Subcutaneous abdominal adipose tissue (tissue), 5 donors: ENCODE measurements at regions not wholly inside any gene's neighbourhood (a gene's known extent, or its start where the extent isn't known, plus 50 kb on each side); places are given as distances from the start of the nearest gene placed in this dataset.

Source experiments
- H3K27ac ChIP-seq: one replicate; pipeline ENCODE4 v1.7.0; 2013; ENCODE audit warnings: low read depth, mild to moderate bottlenecking, inconsistent platforms, low read length, moderate library complexity
- H3K27me3 ChIP-seq, 5 donors: one replicate each; pipeline ENCODE4 v1.7.0; 2013; ENCODE audit warnings: low read length in 5 of 5, inconsistent platforms in 1 of 5; ENCODE audit not compliant: control insufficient read depth in 5 of 5, insufficient read depth in 4 of 5
- H3K36me3 ChIP-seq, 5 donors: one replicate each; pipeline ENCODE4 v1.7.0; 2013; ENCODE audit warnings: low read length in 5 of 5; ENCODE audit not compliant: control insufficient read depth in 5 of 5, insufficient read depth in 5 of 5
- H3K4me1 ChIP-seq, 5 donors: one replicate each; pipeline ENCODE4 v1.7.0; 2013; ENCODE audit warnings: low read length in 5 of 5, mild to moderate bottlenecking in 3 of 5, moderate library complexity in 1 of 5; ENCODE audit not compliant: control insufficient read depth in 5 of 5, insufficient read depth in 5 of 5
- H3K4me3 ChIP-seq, 5 donors: one replicate each; pipeline ENCODE4 v1.7.0; 2013; ENCODE audit warnings: low read length in 5 of 5, low read depth in 1 of 5
- H3K9ac ChIP-seq, 5 donors: one replicate each; pipeline ENCODE4 v1.7.0; 2013; ENCODE audit warnings: low read length in 5 of 5, mild to moderate bottlenecking in 4 of 5, moderate library complexity in 3 of 5
- H3K9me3 ChIP-seq, 5 donors: one replicate each; pipeline ENCODE4 v1.7.0; 2013; ENCODE audit warnings: low read length in 5 of 5; ENCODE audit not compliant: control insufficient read depth in 5 of 5
- donor health status: healthy.
- donor health status: healthy.
- donor health status: healthy.
- donor health status: healthy.
- donor health status: healthy.

- Histone ChIP-seq H3K4me3 (no peak overlapping the region), H3K27ac (no peak overlapping the region), H3K27me3 (no peaks in the 10 kb centered on the region), H3K9me3 (no peaks in the 10 kb centered on the region), H3K36me3 (no peaks in the 10 kb centered on the region), H3K4me1 (peaks cover 0 to 6% (median 0%) of the 10 kb centered on the region in 5 donors), H3K9ac (no peak overlapping the region)
Observed at GRCh38 chr13:74907788-74908187, 574.2 kb downstream of the TBC1D4 start.

GRCh38 chr13:74904556-74904955, 577.4 kb downstream of the TBC1D4 start:
- no peak overlapping the region for H3K4me3 ChIP-seq
- H3K4me1 ChIP-seq = peaks cover 0 to 6% (median 0%) of the 10 kb centered on the region in 5 donors
- no peaks in the 10 kb centered on the region for H3K36me3 ChIP-seq
- no peaks in the 10 kb centered on the region for H3K9me3 ChIP-seq
- no peak overlapping the region for H3K9ac ChIP-seq
- no peak overlapping the region for H3K27ac ChIP-seq
- H3K27me3 ChIP-seq = no peaks in the 10 kb centered on the region

- no peaks in the 10 kb centered on the region for H3K9me3 ChIP-seq
- no peaks in the 10 kb centered on the region for H3K36me3 ChIP-seq
- H3K27me3 ChIP-seq = no peaks in the 10 kb centered on the region
- H3K4me1 ChIP-seq = peaks cover 0 to 4% (median 0%) of the 10 kb centered on the region in 5 donors
- no peak overlapping the region for H3K9ac ChIP-seq
- no peak overlapping the region for H3K4me3 ChIP-seq
- no peak overlapping the region for H3K27ac ChIP-seq
Observed at GRCh38 chr13:74895042-74895796, 586.8 kb downstream of the TBC1D4 start.

GRCh38 chr13:74892096-74892495, 589.9 kb downstream of the TBC1D4 start:
- no peak overlapping the region for H3K4me3 ChIP-seq
- H3K36me3 ChIP-seq = no peaks in the 10 kb centered on the region
- H3K27ac ChIP-seq = no peak overlapping the region
- H3K27me3 ChIP-seq = no peaks in the 10 kb centered on the region
- peaks cover 0 to 4% (median 0%) of the 10 kb centered on the region in 5 donors for H3K4me1 ChIP-seq
- no peak overlapping the region for H3K9ac ChIP-seq
- H3K9me3 ChIP-seq = no peaks in the 10 kb centered on the region

- Histone ChIP-seq H3K27ac (no peak overlapping the region), H3K9me3 (no peaks in the 10 kb centered on the region), H3K36me3 (no peaks in the 10 kb centered on the region), H3K4me1 (peaks cover 0 to 4% (median 1%) of the 10 kb centered on the region in 5 donors), H3K4me3 (no peak overlapping the region), H3K27me3 (no peaks in the 10 kb centered on the region), H3K9ac (no peak overlapping the region)
Observed at GRCh38 chr13:74891610-74892009, 590.4 kb downstream of the TBC1D4 start.

- Histone ChIP-seq H3K27ac (no peak overlapping the region), H3K4me1 (peaks cover 0 to 7% (median 4%) of the 10 kb centered on the region in 5 donors), H3K4me3 (no peak overlapping the region), H3K36me3 (no peaks in the 10 kb centered on the region), H3K9ac (no peak overlapping the region), H3K27me3 (no peaks in the 10 kb centered on the region), H3K9me3 (no peaks in the 10 kb centered on the region)
Observed at GRCh38 chr13:74889321-74889720, 592.6 kb downstream of the TBC1D4 start.

GRCh38 chr13:74886502-74886901, 595.5 kb downstream of the TBC1D4 start:
- Histone ChIP-seq H3K4me1 (peaks cover 0 to 5% (median 0%) of the 10 kb centered on the region in 5 donors), H3K27ac (no peak overlapping the region), H3K9me3 (peaks cover 0 to 1% (median 0%) of the 10 kb centered on the region in 5 donors), H3K9ac (no peak overlapping the region), H3K36me3 (no peaks in the 10 kb centered on the region), H3K4me3 (no peak overlapping the region), H3K27me3 (no peaks in the 10 kb centered on the region)

GRCh38 chr13:74883834-74884233, 598.1 kb downstream of the TBC1D4 start:
- Histone ChIP-seq H3K27me3 (no peaks in the 10 kb centered on the region), H3K9me3 (peaks cover 0 to 9% (median 7%) of the 10 kb centered on the region in 5 donors), H3K27ac (no peak overlapping the region), H3K4me1 (peaks cover 0 to 5% (median 0%) of the 10 kb centered on the region in 5 donors), H3K9ac (no peak overlapping the region), H3K36me3 (no peaks in the 10 kb centered on the region), H3K4me3 (no peak overlapping the region)

GRCh38 chr13:74871369-74872070, 610.4 kb downstream of the TBC1D4 start:
- Histone ChIP-seq H3K9ac (no peak overlapping the region), H3K4me3 (no peak overlapping the region), H3K36me3 (peaks cover 0 to 2% (median 0%) of the 10 kb centered on the region in 5 donors), H3K9me3 (peaks cover 0 to 6% (median 0%) of the 10 kb centered on the region in 5 donors), H3K4me1 (no peaks in the 10 kb centered on the region), H3K27me3 (no peaks in the 10 kb centered on the region), H3K27ac (no peak overlapping the region)

GRCh38 chr13:74870865-74871264, 611.1 kb downstream of the TBC1D4 start:
- Histone ChIP-seq H3K9ac (no peak overlapping the region), H3K9me3 (peaks cover 0 to 6% (median 0%) of the 10 kb centered on the region in 5 donors), H3K4me1 (no peaks in the 10 kb centered on the region)

More at GRCh38 chr13:74870865-74871264, 611.1 kb downstream of the TBC1D4 start:
- Histone ChIP-seq H3K27me3 (no peaks in the 10 kb centered on the region), H3K27ac (no peak overlapping the region), H3K4me3 (no peak overlapping the region), H3K36me3 (peaks cover 0 to 2% (median 0%) of the 10 kb centered on the region in 5 donors)
